AG09309 (cell line): ENCODE measurements at regions not wholly inside any gene's neighbourhood (a gene's known extent, or its start where the extent isn't known, plus 50 kb on each side); places are given as distances from the start of the nearest gene placed in this dataset.

ENCODE experiments used
- DNase-seq: peaks from one replicate; pipeline ENCODE4 v3.0.0-alpha.2; 2010; ENCODE audit warnings: low read depth
- H3K4me3 ChIP-seq: 2 replicates; pipeline ENCODE4 v1.5.1; 2011; ENCODE audit warnings: mild to moderate bottlenecking, low read depth, low read length, moderate library complexity; ENCODE audit not compliant: control insufficient read depth
- TF ChIP-seq, protein P1 (sequence below): IDR thresholded peaks from 2 replicates; pipeline ENCODE4 v1.5.1; 2011; ENCODE audit warnings: mild to moderate bottlenecking, low read depth, low read length, inconsistent platforms; ENCODE audit not compliant: insufficient read depth, control insufficient read depth; ENCODE audit errors: missing control alignments

DNA sequence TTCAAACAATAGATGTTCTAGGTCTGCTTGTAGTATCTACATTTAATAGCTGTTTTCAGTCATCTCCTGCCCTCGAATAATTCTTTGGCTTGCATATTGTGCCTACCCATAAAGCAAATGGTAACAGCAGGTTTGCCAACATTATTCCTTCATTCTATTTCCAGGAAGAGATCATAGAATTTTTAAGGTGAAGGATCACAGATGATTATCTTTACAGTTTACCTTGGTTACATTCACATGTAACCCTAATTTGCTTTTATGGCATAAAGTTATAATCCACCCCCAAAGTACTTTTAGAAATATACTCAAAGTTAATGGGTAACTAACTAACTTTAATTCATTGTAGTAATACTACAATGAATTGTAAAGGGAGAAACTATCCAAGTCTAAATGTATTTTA lies 315.5 kb downstream of the NSUN3 start:
- no peak for DNase-seq
- TF ChIP-seq, protein P1, sequence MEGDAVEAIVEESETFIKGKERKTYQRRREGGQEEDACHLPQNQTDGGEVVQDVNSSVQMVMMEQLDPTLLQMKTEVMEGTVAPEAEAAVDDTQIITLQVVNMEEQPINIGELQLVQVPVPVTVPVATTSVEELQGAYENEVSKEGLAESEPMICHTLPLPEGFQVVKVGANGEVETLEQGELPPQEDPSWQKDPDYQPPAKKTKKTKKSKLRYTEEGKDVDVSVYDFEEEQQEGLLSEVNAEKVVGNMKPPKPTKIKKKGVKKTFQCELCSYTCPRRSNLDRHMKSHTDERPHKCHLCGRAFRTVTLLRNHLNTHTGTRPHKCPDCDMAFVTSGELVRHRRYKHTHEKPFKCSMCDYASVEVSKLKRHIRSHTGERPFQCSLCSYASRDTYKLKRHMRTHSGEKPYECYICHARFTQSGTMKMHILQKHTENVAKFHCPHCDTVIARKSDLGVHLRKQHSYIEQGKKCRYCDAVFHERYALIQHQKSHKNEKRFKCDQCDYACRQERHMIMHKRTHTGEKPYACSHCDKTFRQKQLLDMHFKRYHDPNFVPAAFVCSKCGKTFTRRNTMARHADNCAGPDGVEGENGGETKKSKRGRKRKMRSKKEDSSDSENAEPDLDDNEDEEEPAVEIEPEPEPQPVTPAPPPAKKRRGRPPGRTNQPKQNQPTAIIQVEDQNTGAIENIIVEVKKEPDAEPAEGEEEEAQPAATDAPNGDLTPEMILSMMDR = no peak
- no peak overlapping the region for H3K4me3 ChIP-seq

DNA sequence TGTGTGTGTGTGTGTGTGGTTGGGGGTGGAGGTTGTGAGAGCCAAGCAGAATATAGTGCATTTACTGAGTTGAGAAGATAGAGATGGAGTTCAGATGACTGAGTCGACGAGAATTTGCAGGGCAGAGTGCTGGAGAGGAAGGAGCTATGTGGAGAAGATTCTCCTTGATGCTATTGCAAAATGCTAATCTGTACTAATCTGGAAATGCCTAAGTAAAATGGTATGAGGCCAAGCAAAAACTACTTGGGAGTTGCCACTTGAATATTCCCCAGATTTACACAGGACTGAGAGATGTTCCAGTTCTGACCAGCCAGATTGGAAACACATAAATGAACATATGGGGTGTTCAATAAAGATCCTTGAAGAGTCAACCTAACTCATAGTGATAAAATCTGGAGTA lies 316.4 kb downstream of the NSUN3 start:
- no peak for DNase-seq
- no peak overlapping the region for H3K4me3 ChIP-seq
- TF ChIP-seq, protein P1 = no peak

DNA sequence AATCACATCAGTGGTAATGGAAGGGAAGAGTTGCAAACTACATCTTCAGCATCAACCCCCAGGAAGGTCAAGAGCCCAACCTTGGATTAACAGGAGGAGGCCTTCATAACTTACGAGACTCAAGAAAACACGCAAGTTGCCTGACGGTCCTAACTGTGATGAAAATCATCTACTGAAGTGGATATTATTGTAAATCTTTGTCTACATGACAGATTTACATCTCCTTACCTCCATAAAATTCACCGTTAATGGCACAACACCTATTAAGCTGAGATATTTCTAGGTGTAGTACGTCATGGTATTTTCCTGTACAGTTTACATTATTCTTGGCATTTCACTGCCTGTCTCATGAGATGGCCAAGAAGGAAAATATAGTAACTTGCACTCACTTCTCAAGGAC lies 332.0 kb downstream of the NSUN3 start:
- H3K4me3 ChIP-seq = no peak overlapping the region
- TF ChIP-seq, protein P1 = no peak
- no peak for DNase-seq

DNA sequence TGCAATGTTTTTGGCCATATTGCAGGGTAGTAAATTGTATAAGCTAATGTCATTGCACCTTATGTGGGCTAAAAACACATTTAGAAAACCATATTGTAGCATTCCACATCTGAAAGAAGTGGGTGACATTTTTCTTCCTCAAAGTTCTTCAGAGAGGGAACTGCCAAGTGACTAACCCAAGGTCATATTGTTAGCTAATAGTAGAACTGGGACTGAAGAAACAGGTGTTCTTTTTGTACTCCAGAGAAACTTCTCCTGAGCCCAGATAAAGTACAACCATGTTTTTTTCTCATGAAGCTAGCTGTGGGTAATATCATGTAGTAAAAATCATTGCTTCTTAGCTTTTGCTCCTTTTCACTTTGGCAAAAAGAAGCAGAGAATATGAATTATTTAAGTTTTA lies 333.0 kb downstream of the NSUN3 start:
- TF ChIP-seq, protein P1 = no peak
- no peak overlapping the region for H3K4me3 ChIP-seq
- no peak for DNase-seq

DNA sequence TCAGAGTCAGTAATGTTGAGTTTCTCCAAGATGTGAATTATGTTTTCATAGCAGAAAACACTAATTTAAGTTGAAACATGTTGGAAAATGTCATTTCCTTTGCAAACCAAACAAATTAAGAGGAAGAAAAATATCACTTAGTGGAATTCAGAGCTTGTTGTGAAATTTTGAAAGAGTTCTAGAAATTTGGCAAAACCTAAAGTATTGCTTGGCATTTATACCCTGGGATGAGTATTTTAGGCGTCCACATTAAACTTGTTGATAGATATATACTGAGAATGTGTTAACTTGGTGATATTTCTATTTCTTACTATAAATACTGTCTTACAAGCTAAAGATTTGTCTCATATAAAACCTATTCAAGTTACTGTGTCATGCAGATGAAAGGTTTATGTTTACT lies 335.2 kb downstream of the NSUN3 start:
- TF ChIP-seq, protein P1 = no peak
- no peak overlapping the region for H3K4me3 ChIP-seq
- no peak for DNase-seq

DNA sequence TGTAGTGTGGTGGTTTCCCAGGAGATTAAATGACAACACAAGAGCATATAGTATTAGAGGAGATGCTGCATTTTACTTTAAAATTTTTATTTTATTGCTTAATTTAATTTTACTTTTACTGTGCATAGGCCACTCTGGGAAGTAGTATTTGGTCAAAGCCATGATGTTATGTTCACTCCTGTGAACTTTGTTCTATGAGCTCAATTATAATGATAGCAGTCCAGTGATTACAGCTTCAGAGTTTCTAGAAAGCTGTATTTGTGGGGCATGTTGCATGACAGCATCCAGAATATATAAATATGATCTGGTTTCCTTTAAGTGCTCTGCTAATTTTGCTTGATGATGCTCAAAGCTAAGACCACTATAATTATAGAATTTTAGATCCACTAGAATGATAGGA lies 338.6 kb downstream of the NSUN3 start:
- TF ChIP-seq, protein P1 = no peak
- DNase-seq = no peak
- no peak overlapping the region for H3K4me3 ChIP-seq

DNA sequence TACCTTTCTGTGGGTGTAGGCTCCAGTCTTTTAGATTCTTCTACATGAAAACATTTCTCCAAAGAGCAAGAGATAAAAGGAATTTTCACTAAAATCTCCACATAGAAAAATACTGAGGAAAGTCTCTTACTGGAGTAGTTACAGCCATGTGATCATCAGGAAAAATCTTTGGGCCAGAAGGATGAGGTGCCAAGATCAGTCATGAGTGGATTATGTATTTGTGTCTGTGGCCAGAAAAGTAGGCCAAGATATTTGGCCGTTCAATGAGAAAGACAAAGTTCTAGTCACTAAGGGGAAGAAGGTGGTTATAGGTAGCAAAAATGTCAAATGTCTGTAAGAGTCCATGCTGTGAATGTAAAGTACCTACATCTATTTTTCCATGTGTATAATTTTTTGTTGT lies 339.3 kb downstream of the NSUN3 start:
- TF ChIP-seq, protein P1 = no peak
- no peak for DNase-seq
- no peak overlapping the region for H3K4me3 ChIP-seq
